PC-3 (cell line): ENCODE measurements at regions not wholly inside any gene's neighbourhood (a gene's known extent, or its start where the extent isn't known, plus 50 kb on each side); places are given as distances from the start of the nearest gene placed in this dataset.

Experiments used
- ATAC-seq: fragments of 200-7000 bp; cut with Tn5 transposase; 2 replicates; pipeline ENCODE4 v1.9.1; 2020; ENCODE audit warnings: mild to moderate bottlenecking, moderate library complexity
- BruUV-seq: library from RNA; stranded (reverse); fragments of 400-500 nt; replicated peaks from 2 replicates; lab custom pipeline; 2021; lab: Mats Ljungman, UMichigan
- CTCF ChIA-PET: fragments of 300-600 bp; sonication (Branson Sonifier 250); formaldehyde crosslinking; loops from one replicate; lab custom pipeline; 2022; ENCODE audit warnings: antibody characterized with exemption; lab: Charles Lee
- POLR2A ChIA-PET: fragments of 300-600 bp; sonication (Branson Sonifier 250); formaldehyde crosslinking; loops from one replicate; lab custom pipeline; 2022; ENCODE audit warnings: antibody characterized with exemption; ENCODE audit not compliant: unreplicated experiment; lab: Charles Lee
- DNase-seq: peaks from one replicate; pipeline ENCODE4 v3.0.0-alpha.2; 2015
- H2AFZ ChIP-seq: fragments of 300-600 bp; sonication (generic); 2 replicates; pipeline ENCODE4 v1.6.0; 2016; ENCODE audit warnings: antibody characterized with exemption, low read length
- H3F3A ChIP-seq: fragments of 300-600 bp; sonication (generic); one replicate; pipeline ENCODE4 v1.6.0; 2017; ENCODE audit warnings: antibody characterized with exemption, low read length, control low read depth, mild to moderate bottlenecking; ENCODE audit not compliant: unreplicated experiment
- H3K27ac ChIP-seq: fragments of 300-600 bp; sonication (generic); 2 replicates; pipeline ENCODE4 v1.5.1; 2016; ENCODE audit warnings: mild to moderate bottlenecking, low read length
- H3K27me3 ChIP-seq: fragments of 300-600 bp; sonication (generic); 2 replicates; pipeline ENCODE4 v1.6.1; 2016; ENCODE audit warnings: low read length, mixed read lengths
- H3K36me3 ChIP-seq: fragments of 300-600 bp; sonication (generic); 2 replicates; pipeline ENCODE4 v1.6.1; 2016; ENCODE audit warnings: low read depth, mixed run types, low read length, mixed read lengths
- H3K4me1 ChIP-seq: fragments of 300-600 bp; sonication (generic); 2 replicates; pipeline ENCODE4 v1.5.1; 2016; ENCODE audit warnings: low read length; ENCODE audit not compliant: insufficient read depth
- H3K4me2 ChIP-seq: fragments of 300-600 bp; sonication (generic); 2 replicates; pipeline ENCODE4 v1.6.0; 2016; ENCODE audit warnings: low read length
- H3K4me3 ChIP-seq: fragments of 300-600 bp; sonication (generic); 2 replicates; pipeline ENCODE4 v1.5.1; 2016; ENCODE audit warnings: mild to moderate bottlenecking, low read length, mixed read lengths
- H3K79me2 ChIP-seq: fragments of 300-600 bp; sonication (generic); 2 replicates; pipeline ENCODE4 v1.6.1; 2017; ENCODE audit warnings: low read length, mixed read lengths
- H3K9ac ChIP-seq: fragments of 300-600 bp; sonication (generic); 2 replicates; pipeline ENCODE4 v1.6.0; 2016; ENCODE audit warnings: mild to moderate bottlenecking, low read length
- H3K9me2 ChIP-seq: fragments of 300-600 bp; sonication (generic); replicated peaks from 2 replicates; pipeline ENCODE4 v1.6.1; 2016; ENCODE audit warnings: mixed run types, low read length, mixed read lengths
- H3K9me3 ChIP-seq: fragments of 300-600 bp; sonication (generic); 2 replicates; pipeline ENCODE4 v1.6.1; 2016; ENCODE audit warnings: low read length, mixed read lengths
- H4K20me1 ChIP-seq: fragments of 300-600 bp; sonication (generic); 2 replicates; pipeline ENCODE4 v1.6.1; 2016; ENCODE audit warnings: low read length, mixed read lengths
- CTCF ChIP-seq: fragments of 300-600 bp; sonication (generic); conservative IDR thresholded peaks from 2 replicates; pipeline ENCODE4 v1.5.1; 2017; ENCODE audit warnings: antibody characterized with exemption, low read depth, mild to moderate bottlenecking, low read length
- EZH2 ChIP-seq: fragments of 300-600 bp; sonication (generic); IDR thresholded peaks from one replicate; pipeline ENCODE4 v1.6.1; 2017; ENCODE audit warnings: antibody characterized with exemption, mild to moderate bottlenecking, low read length; ENCODE audit not compliant: unreplicated experiment
- EZH2phosphoT487 ChIP-seq: fragments of 300-600 bp; sonication (generic); IDR thresholded peaks from 2 replicates; pipeline ENCODE4 v1.6.1; 2018; ENCODE audit warnings: mild to moderate bottlenecking, antibody characterized with exemption, low read length, borderline replicate concordance
- intact Hi-C: fragments of 100-400 bp; cut with micrococcal nuclease; formaldehyde crosslinking; loops from 2 replicates; pipeline ENCODE4 v1.9.0; 2023

GRCh38 chrX:40310447-40310846 is 212.7 kb upstream of the BCOR start:
- H3K36me3 ChIP-seq = no peaks in the 10 kb centered on the region
- no peaks in the 10 kb centered on the region for H3K9me3 ChIP-seq
- TF ChIP-seq EZH2phosphoT487 (no peak), EZH2 (no peak), CTCF (no peak)
- DNase-seq = no peak
- H3K9ac ChIP-seq = no peak overlapping the region
- ATAC-seq = no peak
- no peak overlapping the region for H2AFZ ChIP-seq
- no peak overlapping the region for H3K27ac ChIP-seq
- H3K4me2 ChIP-seq = no peak overlapping the region
- no peaks in the 10 kb centered on the region for H4K20me1 ChIP-seq
- intact Hi-C loops = no loop called here
- no peaks in the 10 kb centered on the region for H3K79me2 ChIP-seq
- POLR2A ChIA-PET = no interaction called here
- H3F3A ChIP-seq = no peaks in the 10 kb centered on the region
- no peak overlapping the region for H3K4me3 ChIP-seq
- H3K27me3 ChIP-seq = peaks cover 20% of the 10 kb centered on the region
- no TSS peak for BruUV-seq
- no peaks in the 10 kb centered on the region for H3K4me1 ChIP-seq
- no peaks in the 10 kb centered on the region for H3K9me2 ChIP-seq
- CTCF ChIA-PET = no interaction called here

GRCh38 chrX:40310016-40310415 is 212.3 kb upstream of the BCOR start:
- TF ChIP-seq EZH2 = no peak
- no peak overlapping the region for H3K9ac ChIP-seq
- intact Hi-C loops = no loop called here
- H3K4me1 ChIP-seq = no peaks in the 10 kb centered on the region
- H3K4me2 ChIP-seq = no peak overlapping the region
- ATAC-seq (no peak), DNase-seq (no peak)
- BruUV-seq = no TSS peak
- H4K20me1 ChIP-seq = no peaks in the 10 kb centered on the region
- H3K27me3 ChIP-seq = peaks cover 20% of the 10 kb centered on the region
- H2AFZ ChIP-seq = no peak overlapping the region
- ChIA-PET POLR2A (no interaction called here), CTCF (no interaction called here)
- H3K79me2 ChIP-seq = no peaks in the 10 kb centered on the region
- H3K4me3 ChIP-seq = no peak overlapping the region
- no peak overlapping the region for H3K27ac ChIP-seq
- no peaks in the 10 kb centered on the region for H3K36me3 ChIP-seq
- no peaks in the 10 kb centered on the region for H3K9me2 ChIP-seq
- no peaks in the 10 kb centered on the region for H3F3A ChIP-seq
- no peaks in the 10 kb centered on the region for H3K9me3 ChIP-seq

GRCh38 chrX:40307871-40308270 is 210.1 kb upstream of the BCOR start:
- no TSS peak for BruUV-seq
- intact Hi-C loops = no loop called here
- H3K79me2 ChIP-seq = no peaks in the 10 kb centered on the region
- no peak overlapping the region for H3K27ac ChIP-seq
- DNase-seq (no peak), ATAC-seq (no peak)
- H3K9me3 ChIP-seq = no peaks in the 10 kb centered on the region
- no peaks in the 10 kb centered on the region for H3F3A ChIP-seq
- POLR2A ChIA-PET = no interaction called here
- no peaks in the 10 kb centered on the region for H3K36me3 ChIP-seq
- H3K9ac ChIP-seq = no peak overlapping the region
- H3K9me2 ChIP-seq = no peaks in the 10 kb centered on the region
- H3K4me1 ChIP-seq = no peaks in the 10 kb centered on the region
- H4K20me1 ChIP-seq = no peaks in the 10 kb centered on the region
- H3K27me3 ChIP-seq = peaks cover 15% of the 10 kb centered on the region
- H3K4me3 ChIP-seq = no peak overlapping the region
- no peak overlapping the region for H2AFZ ChIP-seq
- no peak overlapping the region for H3K4me2 ChIP-seq
- no peak for TF ChIP-seq EZH2
- no peak for TF ChIP-seq CTCF
- no peak for TF ChIP-seq EZH2phosphoT487
- CTCF ChIA-PET = no interaction called here
